GM12874 (cell line): ENCODE measurements at regions not wholly inside any gene's neighbourhood (a gene's known extent, or its start where the extent isn't known, plus 50 kb on each side); places are given as distances from the start of the nearest gene placed in this dataset.

ENCODE experiments used
- CTCF ChIP-seq: IDR thresholded peaks from 2 replicates; pipeline ENCODE4 v1.5.1; 2011; ENCODE audit warnings: low read depth, mild to moderate bottlenecking, control low read depth, low read length, moderate library complexity; ENCODE audit not compliant: insufficient read depth

DNA sequence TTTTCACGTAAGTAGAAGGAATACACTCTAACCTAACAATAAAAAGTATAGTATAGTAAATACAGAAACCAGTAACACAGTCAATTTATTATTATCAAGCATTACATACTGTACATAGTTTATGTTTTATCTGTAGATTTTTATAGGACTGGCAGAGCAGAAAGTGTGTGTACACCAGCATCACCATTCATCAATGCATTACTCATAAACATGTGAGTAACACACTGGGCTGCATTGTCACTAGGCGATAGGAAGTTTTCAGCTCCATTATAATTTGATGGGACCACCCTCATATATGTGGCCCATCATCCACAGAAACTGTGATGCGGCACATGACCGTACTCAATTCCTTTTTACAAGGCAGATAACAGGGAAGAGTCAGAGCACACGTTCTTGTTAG, 137.8 kb upstream of the RBPJ start:
- TF ChIP-seq CTCF, result no peak

GRCh38 chr4:26185436-26185835, 135.4 kb upstream of the RBPJ start:
- no peak for TF ChIP-seq CTCF

DNA sequence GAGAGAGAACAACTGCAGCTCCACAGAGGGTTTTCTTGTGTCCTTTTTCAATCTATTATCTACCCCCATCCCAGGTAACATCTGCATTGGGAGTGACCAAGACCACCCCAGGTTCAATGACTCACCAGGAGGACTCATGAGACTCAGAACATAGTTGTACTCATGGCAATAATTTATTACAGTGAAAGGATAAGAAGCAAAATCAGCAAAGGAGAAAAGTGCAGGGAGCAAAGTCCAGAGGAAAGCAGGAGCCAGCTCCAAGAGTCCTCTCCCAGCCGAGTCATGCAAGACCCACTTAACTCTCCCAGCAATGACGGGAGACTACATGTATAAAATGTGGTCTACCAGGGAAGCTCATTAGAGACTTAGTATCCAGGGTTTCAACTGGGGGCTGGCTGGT, 129.5 kb upstream of the RBPJ start:
- no peak for TF ChIP-seq CTCF

GRCh38 chr4:26192899-26193869, 127.6 kb upstream of the RBPJ start:
- TF ChIP-seq CTCF, result no peak

DNA sequence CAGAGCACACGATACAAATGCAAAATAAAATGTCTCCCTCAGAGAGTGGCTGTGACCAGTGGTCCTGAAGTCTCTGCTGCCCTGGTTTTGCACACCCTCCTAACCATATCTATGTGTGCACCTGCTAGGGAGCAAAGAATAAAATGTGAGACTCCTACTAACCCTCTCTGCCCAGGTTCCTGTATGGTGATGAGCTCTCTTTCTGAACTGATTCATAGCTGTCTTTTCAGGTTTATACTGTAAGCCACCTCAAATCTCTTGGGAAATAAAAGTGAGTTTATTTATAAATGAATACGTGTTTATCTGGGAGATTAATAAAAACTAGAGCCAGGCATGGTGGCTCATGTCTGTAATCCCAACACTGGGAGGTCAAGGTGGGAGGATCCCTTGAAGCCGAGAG, 126.0 kb upstream of the RBPJ start:
- no peak for TF ChIP-seq CTCF

- no peak for TF ChIP-seq CTCF
These were observed 124.2 kb upstream of the RBPJ start for GRCh38 chr4:26196567-26196966.

GRCh38 chr4:26197018-26197779, 123.6 kb upstream of the RBPJ start:
- no peak for TF ChIP-seq CTCF
